Nucleus accumbens (tissue), 56 donors: ENCODE measurements at regions not wholly inside any gene's neighbourhood (a gene's known extent, or its start where the extent isn't known, plus 50 kb on each side); places are given as distances from the start of the nearest gene placed in this dataset.
A peak's percentile ranks its signal among the peaks of the same experiment; 100 is the strongest.
"Not testable (repeated sequence)": the region's sequence is repeated elsewhere in the genome, so short reads cannot be mapped to it uniquely, and the experiment has no call there.

ENCODE experiments used
- DNase-seq, 56 donors: peaks; one replicate each; lab custom pipeline; 2025; lab: John Stamatoyannopoulos, UW

- no peak for DNase-seq
Observed at GRCh38 chr10:9045311-9045710, 990.8 kb downstream of the GATA3 start.

GRCh38 chr10:9051328-9051974 lies 997.0 kb downstream of the GATA3 start:
- DNase-seq = no peak

GRCh38 chr10:9052767-9053166 lies 998.3 kb downstream of the GATA3 start:
- no peak for DNase-seq

- DNase-seq = no peak
Observed at GRCh38 chr10:9056521-9056920, 1002.0 kb downstream of the GATA3 start.

- not testable (repeated sequence) for DNase-seq
Observed at GRCh38 chr10:9057293-9057692, 1002.8 kb downstream of the GATA3 start.

- no peak for DNase-seq
Observed at GRCh38 chr10:9060314-9060713, 1005.8 kb downstream of the GATA3 start.

- DNase-seq = no peak
Observed at GRCh38 chr10:9061871-9062270, 1007.4 kb downstream of the GATA3 start.

- no peak for DNase-seq
Observed at GRCh38 chr10:9066152-9066551, 1011.7 kb downstream of the GATA3 start.

- DNase-seq = no peak
Observed at GRCh38 chr10:9068003-9068402, 1013.5 kb downstream of the GATA3 start.

- DNase-seq = no peak
Observed at GRCh38 chr10:9069136-9069535, 1014.6 kb downstream of the GATA3 start.

GRCh38 chr10:9075420-9075819 lies 1020.9 kb downstream of the GATA3 start:
- DNase-seq = no peak

- peak in 1 of 56 donors; percentile 1 for DNase-seq
Observed at GRCh38 chr10:9076066-9076465, 1021.6 kb downstream of the GATA3 start.

- no peak for DNase-seq
Observed at GRCh38 chr10:9081253-9081652, 1026.8 kb downstream of the GATA3 start.

- no peak for DNase-seq
Observed at GRCh38 chr10:9081961-9082360, 1027.5 kb downstream of the GATA3 start.

GRCh38 chr10:9091530-9092093 lies 1037.1 kb downstream of the GATA3 start:
- DNase-seq = no peak

- DNase-seq = no peak
Observed at GRCh38 chr10:9096288-9096687, 1041.8 kb downstream of the GATA3 start.

- no peak for DNase-seq
Observed at GRCh38 chr10:9097206-9097990, 1042.9 kb downstream of the GATA3 start.

- DNase-seq = no peak
Observed at GRCh38 chr10:9097991-9098306, 1043.5 kb downstream of the GATA3 start.

- no peak for DNase-seq
Observed at GRCh38 chr10:9102026-9102425, 1047.5 kb downstream of the GATA3 start.

GRCh38 chr10:9103301-9103700 lies 1048.8 kb downstream of the GATA3 start:
- no peak for DNase-seq

- DNase-seq = no peak
Observed at GRCh38 chr10:9111976-9112375, 1057.5 kb downstream of the GATA3 start.

- DNase-seq = no peak
Observed at GRCh38 chr10:9126728-9127127, 1072.2 kb downstream of the GATA3 start.
